ENCODE measurements at regions not wholly inside any gene's neighbourhood (a gene's known extent, or its start where the extent isn't known, plus 50 kb on each side); places are given as distances from the start of the nearest gene placed in this dataset.

- no peak for TF ChIP-seq CTCF (conservative IDR thresholded peaks at IDR 0.05; ENCODE audit: low read depth, low read length)
- no peak overlapping the region for H3K4me3 ChIP-seq (ENCODE audit: low read depth, low read length)
- DNase-seq (ENCODE audit: low read depth), result no peak
Measured at GRCh38 chr6:145352382-145353080, 382.8 kb downstream of the EPM2A start.

GRCh38 chr6:145360865-145361264 lies 374.5 kb downstream of the EPM2A start:
- DNase-seq (ENCODE audit: low read depth), result no peak
- no peak overlapping the region for H3K4me3 ChIP-seq (ENCODE audit: low read depth, low read length)
- no peak for TF ChIP-seq CTCF (conservative IDR thresholded peaks at IDR 0.05; ENCODE audit: low read depth, low read length)

DNA sequence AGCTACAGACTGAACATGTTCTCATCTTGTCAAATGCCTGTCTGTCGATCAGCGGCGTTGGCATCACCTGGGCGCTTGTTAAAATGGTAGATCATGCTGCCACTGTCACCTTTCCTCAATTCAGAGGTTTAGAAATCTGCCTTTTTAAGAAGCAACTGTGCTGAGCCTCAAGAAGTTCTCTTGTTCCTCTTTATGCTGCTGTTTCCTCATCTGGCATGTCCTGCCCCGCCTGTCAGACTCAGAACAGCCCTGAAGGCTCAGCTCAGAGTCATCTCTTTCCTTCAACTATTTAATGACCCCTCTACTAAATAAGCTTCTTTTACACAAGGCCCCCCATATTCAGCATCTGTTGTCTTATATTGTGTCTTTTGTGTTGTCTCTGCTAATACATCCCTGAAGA lies 368.2 kb downstream of the EPM2A start:
- no peak overlapping the region for H3K4me3 ChIP-seq (ENCODE audit: low read depth, low read length)
- no peak for TF ChIP-seq CTCF (conservative IDR thresholded peaks at IDR 0.05; ENCODE audit: low read depth, low read length)
- no peak for DNase-seq (ENCODE audit: low read depth)

GRCh38 chr6:145368075-145368474 lies 367.2 kb downstream of the EPM2A start:
- H3K4me3 ChIP-seq (ENCODE audit: low read depth, low read length), result no peak overlapping the region
- DNase-seq (ENCODE audit: low read depth), result no peak
- TF ChIP-seq CTCF (conservative IDR thresholded peaks at IDR 0.05; ENCODE audit: low read depth, low read length), result no peak

GRCh38 chr6:145370559-145370958 lies 364.8 kb downstream of the EPM2A start:
- DNase-seq (ENCODE audit: low read depth), result no peak
- H3K4me3 ChIP-seq (ENCODE audit: low read depth, low read length), result no peak overlapping the region
- no peak for TF ChIP-seq CTCF (conservative IDR thresholded peaks at IDR 0.05; ENCODE audit: low read depth, low read length)

GRCh38 chr6:145372671-145373151 lies 362.6 kb downstream of the EPM2A start:
- TF ChIP-seq CTCF (conservative IDR thresholded peaks at IDR 0.05; ENCODE audit: low read depth, low read length), result no peak
- no peak overlapping the region for H3K4me3 ChIP-seq (ENCODE audit: low read depth, low read length)
- DNase-seq (ENCODE audit: low read depth), result peak; percentile 64

DNA sequence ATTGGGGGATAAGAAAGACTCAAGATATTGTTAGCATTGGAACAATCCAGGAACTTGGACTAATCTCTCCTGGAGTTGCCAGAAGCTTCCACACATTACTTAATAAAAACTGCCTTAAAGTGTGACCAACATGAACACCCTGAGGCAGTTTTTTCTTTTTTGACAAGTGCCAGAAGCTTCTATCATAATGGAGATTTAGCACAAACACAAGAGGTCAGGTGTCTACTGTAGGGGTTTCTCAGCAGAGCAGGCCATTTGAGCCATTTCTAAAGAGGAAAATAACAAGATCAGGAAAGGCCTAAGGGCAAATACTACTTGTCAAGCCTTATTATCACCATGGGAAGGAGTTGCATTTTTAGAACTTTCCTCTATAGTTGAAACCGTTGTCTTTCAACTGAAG lies 361.5 kb downstream of the EPM2A start:
- H3K4me3 ChIP-seq (ENCODE audit: low read depth, low read length), result no peak overlapping the region
- TF ChIP-seq CTCF (conservative IDR thresholded peaks at IDR 0.05; ENCODE audit: low read depth, low read length), result no peak
- DNase-seq (ENCODE audit: low read depth), result no peak

Data from choroid plexus epithelial cell (primary cell).